ENCODE measurements at regions not wholly inside any gene's neighbourhood (a gene's known extent, or its start where the extent isn't known, plus 50 kb on each side); places are given as distances from the start of the nearest gene placed in this dataset.

- no peak for TF ChIP-seq CTCF (IDR thresholded peaks at IDR 0.05)
- TF ChIP-seq POLR2AphosphoS5 (IDR thresholded peaks at IDR 0.05; ENCODE audit: insufficient read depth in 1 of 2, low read depth in 1 of 2): no peak
- no peak for TF ChIP-seq POLR2A (IDR thresholded peaks at IDR 0.05)
Observed at GRCh38 chr12:67822826-67823225, 166.4 kb upstream of the IFNG-AS1 start.
